ENCODE measurements at regions not wholly inside any gene's neighbourhood (a gene's known extent, or its start where the extent isn't known, plus 50 kb on each side); places are given as distances from the start of the nearest gene placed in this dataset.

- no peak for DNase-seq
- Mint-ChIP-seq H3K4me3 (no peak overlapping the region), H3K36me3 (ENCODE audit: low read depth) (no peaks in the 10 kb centered on the region), H3K27me3 (ENCODE audit: low read depth, poor library complexity) (no peaks in the 10 kb centered on the region), H3K9me3 (no peaks in the 10 kb centered on the region), H3K4me1 (peaks cover 28% of the 10 kb centered on the region), H3K27ac (no peak overlapping the region)
- TF ChIP-seq CTCF (IDR thresholded peaks at IDR 0.05) = no peak
These were observed 323.2 kb upstream of the MIR17HG start for GRCh38 chr13:91024157-91024792.

GRCh38 chr13:91025442-91025841 lies 322.0 kb upstream of the MIR17HG start:
- Mint-ChIP-seq H3K9me3 (no peaks in the 10 kb centered on the region), H3K4me1 (peaks cover 28% of the 10 kb centered on the region), H3K4me3 (no peak overlapping the region), H3K27me3 (ENCODE audit: low read depth, poor library complexity) (no peaks in the 10 kb centered on the region), H3K27ac (peak overlapping the region; percentile 90), H3K36me3 (ENCODE audit: low read depth) (no peaks in the 10 kb centered on the region)
- DNase-seq = no peak
- no peak for TF ChIP-seq CTCF (IDR thresholded peaks at IDR 0.05)

DNA sequence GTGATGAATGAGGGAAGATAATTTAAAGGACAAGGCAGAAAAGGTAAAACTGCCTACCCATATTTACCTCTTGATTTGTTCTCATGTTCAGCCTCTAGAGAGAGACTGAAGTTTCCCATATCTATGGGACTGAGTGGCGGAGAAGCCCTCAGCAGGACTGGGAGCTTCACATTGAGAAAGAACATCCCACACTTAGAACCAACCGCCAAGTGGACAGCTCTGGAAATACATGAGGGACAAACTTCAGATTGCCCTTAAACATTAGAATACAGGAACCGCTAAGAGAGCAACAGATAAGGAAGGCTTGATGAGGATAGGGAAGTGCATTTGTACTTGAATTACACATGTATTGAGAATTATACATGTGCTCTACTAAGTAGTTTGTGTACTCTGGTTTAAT lies 316.0 kb upstream of the MIR17HG start:
- Mint-ChIP-seq H3K27ac (no peak overlapping the region), H3K36me3 (ENCODE audit: low read depth) (no peaks in the 10 kb centered on the region), H3K4me3 (no peak overlapping the region), H3K4me1 (peaks cover 7% of the 10 kb centered on the region), H3K27me3 (ENCODE audit: low read depth, poor library complexity) (no peaks in the 10 kb centered on the region), H3K9me3 (no peaks in the 10 kb centered on the region)
- TF ChIP-seq CTCF (IDR thresholded peaks at IDR 0.05) = no peak
- DNase-seq = no peak

DNA sequence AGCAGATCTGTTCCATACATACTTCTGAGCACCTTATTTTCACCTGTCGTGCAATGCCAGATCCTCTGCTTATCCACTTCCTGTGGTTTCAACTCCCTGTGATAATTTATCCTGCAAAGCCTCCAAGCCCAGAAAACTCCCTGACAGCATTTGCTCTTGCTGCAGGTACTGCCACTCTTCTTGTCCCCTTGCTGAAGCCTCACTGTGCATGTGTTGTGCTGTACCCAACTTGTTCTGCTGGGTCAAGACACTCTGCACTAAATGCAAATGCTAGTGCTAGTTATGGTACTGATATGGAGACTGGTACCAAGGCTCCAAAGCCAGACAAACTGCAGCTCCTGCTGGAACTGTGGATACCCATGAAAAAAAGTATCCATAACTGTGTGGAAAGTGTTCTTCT lies 315.4 kb upstream of the MIR17HG start:
- Mint-ChIP-seq H3K36me3 (ENCODE audit: low read depth) (no peaks in the 10 kb centered on the region), H3K27me3 (ENCODE audit: low read depth, poor library complexity) (no peaks in the 10 kb centered on the region), H3K4me1 (peaks cover 7% of the 10 kb centered on the region), H3K27ac (no peak overlapping the region), H3K9me3 (no peaks in the 10 kb centered on the region), H3K4me3 (no peak overlapping the region)
- no peak for DNase-seq
- TF ChIP-seq CTCF (IDR thresholded peaks at IDR 0.05) = no peak

DNA sequence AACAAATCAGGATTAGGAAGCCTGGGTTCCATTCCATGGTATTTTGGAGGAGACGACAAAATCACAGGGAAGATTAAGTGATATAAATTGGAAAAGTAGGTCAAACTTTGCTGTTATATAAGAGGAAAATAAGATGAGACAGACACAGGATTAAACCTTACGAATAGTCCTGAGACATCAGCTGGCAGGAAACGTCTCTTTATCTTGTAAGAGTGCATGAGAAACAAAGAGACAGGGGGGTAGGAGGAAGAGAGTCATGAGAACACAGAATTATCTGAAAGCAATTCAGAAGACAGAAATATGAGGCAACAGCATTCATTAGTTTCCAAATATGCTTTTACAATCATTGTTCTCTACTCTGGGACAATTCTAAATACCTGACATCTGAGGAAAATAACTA lies 310.6 kb upstream of the MIR17HG start:
- Mint-ChIP-seq H3K4me1 (peaks cover 7% of the 10 kb centered on the region), H3K9me3 (no peaks in the 10 kb centered on the region), H3K36me3 (ENCODE audit: low read depth) (no peaks in the 10 kb centered on the region), H3K27ac (no peak overlapping the region), H3K4me3 (no peak overlapping the region), H3K27me3 (ENCODE audit: low read depth, poor library complexity) (no peaks in the 10 kb centered on the region)
- no peak for TF ChIP-seq CTCF (IDR thresholded peaks at IDR 0.05)
- DNase-seq = no peak

DNA sequence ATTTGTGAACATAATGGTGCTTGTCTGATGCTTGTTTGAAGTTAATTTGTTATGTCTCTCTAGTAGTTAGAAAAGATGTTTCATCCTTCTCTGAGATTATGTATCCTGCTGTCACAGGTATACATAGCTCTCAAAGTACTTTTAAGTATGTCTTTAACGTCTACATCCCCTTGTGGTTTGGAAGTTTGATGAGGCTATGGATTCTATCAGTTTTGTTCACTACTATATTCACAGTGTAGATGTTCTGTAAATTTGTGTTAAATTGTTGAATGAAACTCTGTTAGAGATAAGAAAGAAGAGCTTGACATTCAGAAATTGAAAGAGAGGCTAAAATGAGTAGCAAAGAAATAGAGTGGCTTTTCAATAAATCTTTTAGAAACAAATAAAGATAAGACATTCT lies 304.6 kb upstream of the MIR17HG start:
- TF ChIP-seq CTCF (IDR thresholded peaks at IDR 0.05) = no peak
- Mint-ChIP-seq H3K27ac (no peak overlapping the region), H3K36me3 (ENCODE audit: low read depth) (no peaks in the 10 kb centered on the region), H3K9me3 (no peaks in the 10 kb centered on the region), H3K4me1 (peaks cover 26% of the 10 kb centered on the region), H3K4me3 (no peak overlapping the region), H3K27me3 (ENCODE audit: low read depth, poor library complexity) (no peaks in the 10 kb centered on the region)
- no peak for DNase-seq
